RWPE2 (cell line): ENCODE measurements at regions not wholly inside any gene's neighbourhood (a gene's known extent, or its start where the extent isn't known, plus 50 kb on each side); places are given as distances from the start of the nearest gene placed in this dataset.
"Not testable (repeated sequence)": the region's sequence is repeated elsewhere in the genome, so short reads cannot be mapped to it uniquely, and the experiment has no call there.

Experiments
- ATAC-seq: fragments of 200-7000 bp; cut with Tn5 transposase; 3 replicates; pipeline ENCODE4 v1.9.1; 2021; ENCODE audit warnings: low read depth
- DNase-seq: peaks from one replicate; pipeline ENCODE4 v3.0.0-alpha.2; 2020; ENCODE audit warnings: low spot score
- H3K27ac ChIP-seq: fragments of 450-650 bp; 2 replicates; pipeline ENCODE4 v1.5.1; 2017; ENCODE audit warnings: mild to moderate bottlenecking; ENCODE audit not compliant: poor library complexity, severe bottlenecking
- H3K27me3 ChIP-seq: fragments of 250-450 bp; sonication (Bioruptor Pico); 2 replicates; pipeline ENCODE4 v1.5.1; 2021; ENCODE audit warnings: mild to moderate bottlenecking, moderate library complexity; ENCODE audit not compliant: insufficient read depth, poor library complexity, severe bottlenecking
- H3K36me3 ChIP-seq: fragments of 250-450 bp; sonication (Bioruptor Pico); 2 replicates; pipeline ENCODE4 v1.5.1; 2020; ENCODE audit warnings: low read depth, mild to moderate bottlenecking, moderate library complexity
- H3K4me1 ChIP-seq: fragments of 250-450 bp; sonication (Bioruptor Pico); 2 replicates; pipeline ENCODE4 v1.5.1; 2021; ENCODE audit warnings: mild to moderate bottlenecking, moderate library complexity; ENCODE audit not compliant: insufficient read depth, poor library complexity, severe bottlenecking
- H3K4me3 ChIP-seq: fragments of 250-450 bp; sonication (Bioruptor Pico); 2 replicates; pipeline ENCODE4 v1.5.1; 2021; ENCODE audit warnings: mild to moderate bottlenecking, moderate library complexity; ENCODE audit not compliant: severe bottlenecking
- H3K9me3 ChIP-seq: fragments of 250-450 bp; sonication (Bioruptor Pico); 2 replicates; pipeline ENCODE4 v1.5.1; 2021; ENCODE audit warnings: mild to moderate bottlenecking, moderate library complexity; ENCODE audit not compliant: severe bottlenecking
- CTCF ChIP-seq: fragments of 450-650 bp; IDR thresholded peaks from one replicate; pipeline ENCODE4 v1.5.1; 2017; ENCODE audit warnings: mild to moderate bottlenecking, moderate library complexity; ENCODE audit not compliant: poor library complexity, severe bottlenecking

DNA sequence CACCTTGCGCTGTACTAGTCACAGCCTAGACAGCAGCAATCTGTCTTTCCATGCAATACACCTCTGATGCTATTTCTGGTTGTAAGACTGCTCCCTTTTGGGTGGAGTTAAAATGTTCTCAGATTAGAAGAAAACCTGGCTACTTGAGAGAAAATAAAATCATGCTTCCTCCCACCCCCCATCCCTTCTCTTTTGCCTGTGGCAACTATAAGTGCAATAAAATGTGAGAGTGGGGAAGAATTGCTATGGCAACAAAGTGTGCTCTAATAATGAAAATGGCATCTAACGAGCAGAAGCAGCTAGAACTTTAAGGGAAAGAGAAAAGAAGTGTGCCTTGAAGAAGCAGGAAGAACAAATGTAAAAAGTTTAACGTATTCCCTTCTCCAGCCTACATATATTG, 464.2 kb upstream of the FSHR start:
- H3K27me3 ChIP-seq = no peaks in the 10 kb centered on the region
- DNase-seq (no peak), ATAC-seq (no peak)
- H3K36me3 ChIP-seq = no peaks in the 10 kb centered on the region
- no peak for TF ChIP-seq CTCF
- no peaks in the 10 kb centered on the region for H3K9me3 ChIP-seq
- no peak overlapping the region for H3K27ac ChIP-seq
- no peak overlapping the region for H3K4me3 ChIP-seq
- no peaks in the 10 kb centered on the region for H3K4me1 ChIP-seq

- Histone ChIP-seq H3K27ac (no peak overlapping the region), H3K4me1 (no peaks in the 10 kb centered on the region), H3K9me3 (no peaks in the 10 kb centered on the region), H3K4me3 (no peak overlapping the region), H3K27me3 (no peaks in the 10 kb centered on the region), H3K36me3 (no peaks in the 10 kb centered on the region)
- ATAC-seq = peak; percentile 58; the same call in 1 of the 3 replicates
- DNase-seq = no peak
- peak; percentile 51 for TF ChIP-seq CTCF
Measured at GRCh38 chr2:49616800-49617199, 462.5 kb upstream of the FSHR start.

GRCh38 chr2:49611796-49612195, 457.5 kb upstream of the FSHR start:
- ATAC-seq = not testable (repeated sequence)

DNA sequence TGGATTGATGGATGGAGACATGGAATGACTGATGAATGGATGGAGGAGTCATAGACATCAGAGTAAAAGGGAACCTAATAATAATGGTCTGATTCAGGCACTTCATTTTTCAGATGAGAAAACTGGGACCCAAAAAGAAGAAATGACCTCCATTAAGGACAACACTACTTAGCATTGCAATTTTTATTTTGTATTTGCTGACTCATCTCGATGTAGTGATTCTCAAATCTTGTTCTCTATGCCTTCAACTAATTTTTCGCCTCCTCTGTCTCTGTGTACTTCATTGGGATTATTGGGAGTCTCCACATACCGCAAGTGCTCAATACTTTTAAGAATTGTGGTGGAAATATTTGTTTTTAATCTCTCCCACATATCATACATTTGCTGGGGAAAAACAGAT, 446.2 kb upstream of the FSHR start:
- H3K9me3 ChIP-seq = no peaks in the 10 kb centered on the region
- ATAC-seq (no peak), DNase-seq (no peak)
- no peak overlapping the region for H3K4me3 ChIP-seq
- no peak for TF ChIP-seq CTCF
- no peaks in the 10 kb centered on the region for H3K36me3 ChIP-seq
- no peaks in the 10 kb centered on the region for H3K4me1 ChIP-seq
- H3K27me3 ChIP-seq = no peaks in the 10 kb centered on the region
- no peak overlapping the region for H3K27ac ChIP-seq

More at GRCh38 chr2:49611796-49612195, 457.5 kb upstream of the FSHR start:
- H3K9me3 ChIP-seq, H3K27me3 ChIP-seq, H3K4me3 ChIP-seq, H3K36me3 ChIP-seq, H3K4me1 ChIP-seq, H3K27ac ChIP-seq, DNase-seq: not testable (repeated sequence)

GRCh38 chr2:49598231-49598630, 443.9 kb upstream of the FSHR start:
- Histone ChIP-seq H3K36me3 (no peaks in the 10 kb centered on the region), H3K4me1 (no peaks in the 10 kb centered on the region), H3K27ac (no peak overlapping the region), H3K27me3 (no peaks in the 10 kb centered on the region), H3K9me3 (no peaks in the 10 kb centered on the region), H3K4me3 (no peak overlapping the region)
- ATAC-seq = no peak
- no peak for TF ChIP-seq CTCF
- no peak for DNase-seq

DNA sequence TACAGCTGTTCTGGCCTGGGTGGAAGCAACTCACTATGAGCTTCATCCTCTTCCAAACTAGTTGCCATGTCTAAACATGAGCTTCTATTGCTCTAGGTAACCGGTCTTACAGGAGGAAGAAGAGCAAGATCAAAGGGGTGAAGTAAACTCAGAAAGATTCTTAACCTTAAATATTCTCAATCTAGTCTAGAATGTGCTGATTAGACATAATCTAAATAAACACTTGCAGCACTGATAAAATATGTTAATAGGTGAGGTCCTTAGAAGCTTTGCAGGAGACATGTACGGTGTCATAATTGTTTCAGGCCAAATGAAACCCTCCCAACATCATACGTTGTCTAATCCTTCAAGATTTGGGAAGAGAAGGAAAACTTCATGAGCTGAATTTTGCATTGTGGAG, 431.6 kb upstream of the FSHR start:
- no peaks in the 10 kb centered on the region for H3K36me3 ChIP-seq
- TF ChIP-seq CTCF = no peak
- no peak for DNase-seq
- H3K9me3 ChIP-seq = no peaks in the 10 kb centered on the region
- H3K4me3 ChIP-seq = no peak overlapping the region
- H3K27me3 ChIP-seq = no peaks in the 10 kb centered on the region
- no peak for ATAC-seq
- no peaks in the 10 kb centered on the region for H3K4me1 ChIP-seq
- H3K27ac ChIP-seq = no peak overlapping the region
